Lower leg skin (tissue), 4 donors: ENCODE measurements at regions not wholly inside any gene's neighbourhood (a gene's known extent, or its start where the extent isn't known, plus 50 kb on each side); places are given as distances from the start of the nearest gene placed in this dataset.

Experiments used
- DNase-seq, 2 donors: peaks; one replicate each; pipeline ENCODE4 v3.0.0-alpha.2; 2019; ENCODE audit warnings: low spot score in 2 of 2
- H3K4me3 ChIP-seq: fragments of 200-600 bp; sonication (generic); 2 replicates; pipeline ENCODE4 v1.5.1; 2017; ENCODE audit warnings: mild to moderate bottlenecking, low read depth; ENCODE audit not compliant: poor library complexity, severe bottlenecking
- POLR2A ChIP-seq, 2 donors: fragments of 450-650 bp; IDR thresholded peaks; one replicate each; pipeline ENCODE4 v1.6.1; 2016 to 2017; ENCODE audit warnings: antibody characterized with exemption in 2 of 2, mild to moderate bottlenecking in 1 of 2, moderate library complexity in 1 of 2
- WGBS, 2 donors: methylation state at CpG; one replicate each; pipeline ENCODE4 v1.1.5; 2018; 5-methylcytosine and 5-hydroxymethylcytosine counted together
- intact Hi-C: fragments of 100-400 bp; cut with DNase I; formaldehyde crosslinking; loops from one replicate; pipeline ENCODE4 v1.15.0; 2023; ENCODE audit warnings: low total_unique reads
- TF ChIP-seq, protein P1 (sequence below), 3 donors: fragments of 450-650 bp; IDR thresholded peaks; one replicate each; pipeline ENCODE4 v1.5.1; 2016; ENCODE audit warnings: antibody characterized with exemption in 3 of 3, mild to moderate bottlenecking in 3 of 3, moderate library complexity in 2 of 3

DNA sequence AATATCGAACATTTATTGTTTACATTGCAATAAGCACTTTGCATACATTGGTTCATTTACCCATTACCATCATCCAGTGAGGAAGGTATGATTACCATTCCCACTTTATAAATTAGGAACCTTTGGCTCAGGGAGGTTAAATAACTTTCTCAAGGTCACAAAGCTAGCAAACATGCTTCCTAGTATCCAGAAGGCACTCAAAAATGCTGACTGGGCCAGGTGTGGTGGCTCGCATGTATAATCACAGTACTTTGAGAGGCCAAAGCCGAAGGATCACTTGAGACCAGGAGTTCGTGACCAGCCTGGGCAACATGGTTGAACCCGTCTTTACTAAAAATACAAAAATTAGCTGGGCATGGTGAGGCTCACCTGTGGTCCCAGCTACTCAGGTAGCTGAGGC lies 259.6 kb downstream of the TMEM114 start:
- no peak for TF ChIP-seq POLR2A (IDR thresholded peaks at IDR 0.05)
- TF ChIP-seq, protein P1, sequence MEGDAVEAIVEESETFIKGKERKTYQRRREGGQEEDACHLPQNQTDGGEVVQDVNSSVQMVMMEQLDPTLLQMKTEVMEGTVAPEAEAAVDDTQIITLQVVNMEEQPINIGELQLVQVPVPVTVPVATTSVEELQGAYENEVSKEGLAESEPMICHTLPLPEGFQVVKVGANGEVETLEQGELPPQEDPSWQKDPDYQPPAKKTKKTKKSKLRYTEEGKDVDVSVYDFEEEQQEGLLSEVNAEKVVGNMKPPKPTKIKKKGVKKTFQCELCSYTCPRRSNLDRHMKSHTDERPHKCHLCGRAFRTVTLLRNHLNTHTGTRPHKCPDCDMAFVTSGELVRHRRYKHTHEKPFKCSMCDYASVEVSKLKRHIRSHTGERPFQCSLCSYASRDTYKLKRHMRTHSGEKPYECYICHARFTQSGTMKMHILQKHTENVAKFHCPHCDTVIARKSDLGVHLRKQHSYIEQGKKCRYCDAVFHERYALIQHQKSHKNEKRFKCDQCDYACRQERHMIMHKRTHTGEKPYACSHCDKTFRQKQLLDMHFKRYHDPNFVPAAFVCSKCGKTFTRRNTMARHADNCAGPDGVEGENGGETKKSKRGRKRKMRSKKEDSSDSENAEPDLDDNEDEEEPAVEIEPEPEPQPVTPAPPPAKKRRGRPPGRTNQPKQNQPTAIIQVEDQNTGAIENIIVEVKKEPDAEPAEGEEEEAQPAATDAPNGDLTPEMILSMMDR (IDR thresholded peaks at IDR 0.05) = no peak
- WGBS, 2 donors = 85 to 93% methylated on average over 5 of the region's 5 CpGs
- intact Hi-C loops = no loop called here
- no peak for DNase-seq
- no peak overlapping the region for H3K4me3 ChIP-seq

DNA sequence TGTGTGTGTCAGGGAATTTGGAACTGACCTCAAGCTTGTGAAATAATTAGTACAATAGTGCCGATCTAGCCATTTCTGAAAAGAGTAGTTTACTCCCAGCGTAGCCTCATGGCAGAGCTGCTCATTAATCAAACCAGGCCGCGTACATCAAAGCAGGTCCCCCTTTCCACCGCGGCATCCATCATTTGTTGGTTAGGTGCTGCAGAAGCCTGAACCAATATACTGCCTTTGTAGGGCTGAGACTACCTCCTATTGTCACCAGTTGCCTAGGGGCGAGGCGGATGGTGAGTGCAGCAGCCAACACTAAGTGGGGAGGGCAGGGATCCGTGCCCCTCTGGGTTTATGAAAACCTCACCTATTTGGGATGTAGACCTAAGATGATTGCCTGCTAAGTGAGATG lies 264.1 kb downstream of the TMEM114 start:
- no peak for DNase-seq
- WGBS, 2 donors = 41 to 64% methylated on average over 9 of the region's 9 CpGs
- no peak overlapping the region for H3K4me3 ChIP-seq

DNA sequence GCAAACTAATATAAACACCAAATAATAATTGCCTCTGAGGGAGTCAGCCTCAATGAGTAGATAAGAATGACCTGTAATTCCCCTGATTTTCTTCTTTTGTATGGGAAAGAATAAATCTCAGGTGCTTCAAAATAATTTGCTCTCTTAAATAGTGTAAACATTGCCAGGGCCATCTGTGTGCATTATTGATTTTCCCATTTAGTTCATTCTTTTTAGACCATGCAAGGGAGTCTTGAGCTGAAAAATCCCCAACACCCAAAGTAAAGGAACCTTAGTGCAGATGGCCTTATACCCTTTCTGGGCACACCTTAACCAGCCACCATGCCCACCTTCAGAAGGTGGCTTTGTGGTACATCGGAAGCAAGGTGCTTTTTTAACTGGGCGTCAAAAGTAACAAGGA lies 267.2 kb downstream of the TMEM114 start:
- intact Hi-C loops = no loop called here
- WGBS, 2 donors = 96% methylated on average over 2 of the region's 2 CpGs
- H3K4me3 ChIP-seq = no peak overlapping the region
- DNase-seq = no peak
- TF ChIP-seq POLR2A (IDR thresholded peaks at IDR 0.05) = no peak
- TF ChIP-seq, protein P1 (IDR thresholded peaks at IDR 0.05) = no peak

More for the DNA sequence above, 264.1 kb downstream of the TMEM114 start:
- intact Hi-C loops = no loop called here
- TF ChIP-seq, protein P1 (IDR thresholded peaks at IDR 0.05) = no peak
- TF ChIP-seq POLR2A (IDR thresholded peaks at IDR 0.05) = no peak

DNA sequence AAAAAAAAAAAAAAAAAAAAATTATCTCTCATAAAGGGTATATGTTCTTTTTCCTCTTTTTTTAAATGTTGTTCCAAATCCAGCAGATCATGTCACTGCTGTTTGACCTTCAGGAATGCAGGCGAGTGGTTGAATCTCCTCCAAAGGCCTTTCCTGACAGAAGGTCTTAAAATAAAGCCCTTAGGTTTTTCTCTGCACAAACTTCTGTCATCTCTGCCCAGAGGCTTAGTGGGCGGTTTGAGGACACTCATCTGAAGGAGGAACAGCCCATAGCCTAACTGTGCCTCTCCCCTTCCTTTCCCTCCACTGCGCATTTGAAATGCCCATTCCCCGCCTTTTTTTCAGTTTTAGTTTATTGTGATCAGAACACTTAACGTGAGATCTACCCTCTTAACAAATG lies 270.2 kb downstream of the TMEM114 start:
- WGBS, 2 donors = 60 to 66% methylated on average over 5 of the region's 5 CpGs
- DNase-seq = no peak
- H3K4me3 ChIP-seq = no peak overlapping the region
- intact Hi-C loops = no loop called here
- TF ChIP-seq, protein P1 (IDR thresholded peaks at IDR 0.05) = no peak
- no peak for TF ChIP-seq POLR2A (IDR thresholded peaks at IDR 0.05)

DNA sequence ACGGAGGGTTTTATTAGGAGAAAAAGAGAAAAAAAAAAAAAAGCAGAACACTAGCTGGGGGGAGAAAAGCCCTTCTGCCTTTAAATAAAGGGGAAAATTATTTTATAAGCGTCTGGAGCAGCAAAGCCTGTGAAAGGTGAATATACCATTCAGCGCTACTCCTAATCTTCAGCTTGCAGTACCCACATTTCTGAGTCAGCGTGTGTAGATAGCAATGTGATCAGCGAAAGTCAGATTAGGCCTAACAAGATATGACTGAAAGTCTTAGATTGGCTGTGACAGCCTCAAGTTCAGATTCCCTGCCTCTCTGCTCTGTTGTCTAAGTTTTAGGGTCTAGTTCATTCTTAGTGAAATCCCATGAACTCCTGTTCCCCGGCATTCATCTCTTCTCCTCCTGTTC lies 279.5 kb downstream of the TMEM114 start:
- intact Hi-C loops = no loop called here
- DNase-seq = no peak
- TF ChIP-seq, protein P1 (IDR thresholded peaks at IDR 0.05) = no peak
- TF ChIP-seq POLR2A (IDR thresholded peaks at IDR 0.05) = no peak
- WGBS, 2 donors = 59 to 63% methylated on average over 6 of the region's 6 CpGs
- H3K4me3 ChIP-seq = no peak overlapping the region

DNA sequence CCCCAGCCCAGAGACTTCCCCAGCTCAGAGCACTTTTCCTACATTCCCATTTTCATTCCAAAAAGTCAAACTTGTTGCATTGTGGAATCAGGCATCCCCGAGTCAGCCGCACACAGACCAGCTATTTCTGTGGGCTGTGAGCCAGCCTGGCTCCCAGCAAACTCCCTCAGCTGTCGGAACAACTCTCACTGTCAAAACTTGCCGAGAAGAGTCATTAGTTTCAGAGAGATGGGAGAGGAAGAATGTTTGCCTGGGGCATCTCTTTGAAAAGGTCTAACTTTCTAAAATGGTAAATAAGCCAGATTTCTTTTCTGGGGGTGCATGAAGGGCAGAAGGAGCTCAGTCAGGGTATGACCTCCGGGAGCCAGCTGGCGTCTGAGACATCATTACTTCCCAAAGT lies 280.0 kb downstream of the TMEM114 start:
- 24 to 27% methylated on average over 6 of the region's 6 CpGs for WGBS, 2 donors
- intact Hi-C loops = no loop called here

More for the DNA sequence above, 280.0 kb downstream of the TMEM114 start:
- no peak for DNase-seq
- H3K4me3 ChIP-seq = no peak overlapping the region
- no peak for TF ChIP-seq POLR2A (IDR thresholded peaks at IDR 0.05)
- TF ChIP-seq, protein P1 (IDR thresholded peaks at IDR 0.05) = no peak
